HUES64 (cell line): ENCODE measurements at regions not wholly inside any gene's neighbourhood (a gene's known extent, or its start where the extent isn't known, plus 50 kb on each side); places are given as distances from the start of the nearest gene placed in this dataset.

Experiments used
- H3K27ac ChIP-seq: 2 replicates; pipeline ENCODE4 v1.7.0; 2013; ENCODE audit warnings: low read depth, low read length, inconsistent platforms
- H3K27me3 ChIP-seq: 2 replicates; pipeline ENCODE4 v1.6.1; 2013; ENCODE audit warnings: mild to moderate bottlenecking, low read length; ENCODE audit not compliant: insufficient read depth
- H3K36me3 ChIP-seq: 2 replicates; pipeline ENCODE4 v1.6.1; 2013; ENCODE audit warnings: mild to moderate bottlenecking, low read length; ENCODE audit not compliant: insufficient read depth
- H3K4me1 ChIP-seq: 2 replicates; pipeline ENCODE4 v1.6.1; 2013; ENCODE audit warnings: mild to moderate bottlenecking, low read length, moderate library complexity; ENCODE audit not compliant: insufficient read depth
- H3K4me3 ChIP-seq: 2 replicates; pipeline ENCODE4 v1.5.1; 2013; ENCODE audit warnings: mild to moderate bottlenecking, low read length, moderate library complexity
- H3K9ac ChIP-seq: 2 replicates; pipeline ENCODE4 v1.6.1; 2013; ENCODE audit warnings: mild to moderate bottlenecking, low read depth, low read length
- H3K9me3 ChIP-seq: 2 replicates; pipeline ENCODE4 v1.6.1; 2013; ENCODE audit warnings: low read depth, low read length; ENCODE audit not compliant: insufficient read depth
- WGBS: fragments of 150-250, 120-280 bp; methylation state at CpG from one replicate; pipeline ENCODE4 v1.1.7; 2013; ENCODE audit warnings: missing lambda C conversion rate; 5-methylcytosine and 5-hydroxymethylcytosine counted together

DNA sequence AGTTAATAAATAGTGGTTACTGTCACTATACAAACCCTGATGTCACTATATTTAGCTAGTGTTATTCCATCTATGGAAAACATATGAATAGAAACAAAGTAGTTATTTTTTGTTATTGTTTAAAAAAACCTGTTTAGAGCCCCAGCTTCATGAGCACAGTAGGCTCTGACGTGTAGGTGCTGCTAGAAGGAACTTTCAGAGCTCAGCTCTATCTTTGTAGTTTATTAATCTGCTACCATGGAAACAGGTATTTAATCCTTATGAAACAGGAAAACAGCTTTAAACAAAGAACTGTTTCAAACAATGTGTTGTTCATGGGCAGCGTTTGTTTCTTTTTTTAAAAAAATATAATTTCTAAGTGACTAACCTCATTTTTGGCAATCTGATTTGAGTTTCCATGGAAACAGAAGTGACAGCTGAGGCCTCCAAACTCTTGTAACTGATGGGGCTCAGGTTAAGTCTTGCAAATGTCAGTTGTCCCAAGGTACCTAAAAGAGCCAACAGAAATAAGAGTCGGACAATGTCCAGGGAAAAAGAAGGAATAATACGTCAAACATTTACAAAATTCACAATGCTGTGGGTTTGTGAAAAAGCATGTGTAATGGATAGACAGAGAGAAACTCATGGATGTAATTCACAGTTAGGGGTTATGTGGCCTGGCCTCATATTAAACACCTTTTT is 162.0 kb upstream of the C21orf91 start:
- Histone ChIP-seq H3K36me3 (no peaks in the 10 kb centered on the region), H3K9ac (no peak overlapping the region), H3K4me3 (no peak overlapping the region), H3K4me1 (no peaks in the 10 kb centered on the region), H3K9me3 (no peaks in the 10 kb centered on the region), H3K27ac (no peak overlapping the region), H3K27me3 (no peaks in the 10 kb centered on the region)
- WGBS = 91% methylated on average over 4 of the region's 4 CpGs

DNA sequence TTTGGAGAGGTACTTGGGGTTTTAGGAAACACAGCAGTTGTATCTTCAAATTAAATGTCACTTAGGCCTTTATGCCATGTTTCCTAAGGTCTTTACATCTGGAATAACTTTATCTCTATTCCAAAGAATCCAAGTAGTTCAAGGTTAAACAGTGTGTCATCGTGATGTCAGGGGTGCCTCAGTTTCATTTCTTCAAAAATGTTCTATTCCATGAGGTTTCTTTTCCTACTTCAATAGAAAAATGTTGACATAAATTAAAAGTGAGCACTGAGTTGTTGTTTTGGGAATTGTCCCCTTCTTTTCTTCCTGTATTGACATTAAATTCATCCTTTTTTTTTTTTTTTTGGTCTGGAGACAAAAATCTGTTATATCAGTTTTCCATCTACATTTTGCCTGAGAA is 160.6 kb upstream of the C21orf91 start:
- H3K9ac ChIP-seq = no peak overlapping the region
- WGBS = 100% methylated on average over 1 of the region's 1 CpG
- H3K27ac ChIP-seq = no peak overlapping the region
- no peak overlapping the region for H3K4me3 ChIP-seq
- no peaks in the 10 kb centered on the region for H3K9me3 ChIP-seq
- no peaks in the 10 kb centered on the region for H3K27me3 ChIP-seq
- no peaks in the 10 kb centered on the region for H3K36me3 ChIP-seq
- no peaks in the 10 kb centered on the region for H3K4me1 ChIP-seq

DNA sequence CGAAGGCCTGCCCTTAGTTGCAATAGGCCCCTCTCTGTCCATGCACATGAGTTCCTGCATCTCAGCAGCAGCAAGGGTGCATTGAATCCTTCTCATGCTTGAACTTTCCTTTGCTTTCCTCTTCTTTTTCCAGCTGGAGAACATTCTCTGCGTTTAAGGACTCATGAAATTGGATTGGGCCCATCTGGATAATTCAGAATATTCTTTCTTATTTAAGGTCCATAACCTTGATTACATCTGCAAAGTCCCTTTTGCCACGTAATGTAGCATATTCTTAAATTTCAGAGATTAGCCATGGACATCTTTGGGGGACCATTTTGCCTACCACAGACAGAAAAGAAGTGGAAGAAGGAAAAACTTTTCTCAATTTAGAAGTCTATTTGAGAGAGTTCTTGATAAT is 159.7 kb upstream of the C21orf91 start:
- H3K27ac ChIP-seq = no peak overlapping the region
- 90% methylated on average over 3 of the region's 3 CpGs for WGBS
- H3K4me3 ChIP-seq = no peak overlapping the region
- no peaks in the 10 kb centered on the region for H3K4me1 ChIP-seq
- H3K9me3 ChIP-seq = no peaks in the 10 kb centered on the region
- H3K9ac ChIP-seq = no peak overlapping the region
- no peaks in the 10 kb centered on the region for H3K27me3 ChIP-seq
- no peaks in the 10 kb centered on the region for H3K36me3 ChIP-seq

- no peaks in the 10 kb centered on the region for H3K27me3 ChIP-seq
These were observed 157.5 kb upstream of the C21orf91 start for GRCh38 chr21:17976691-17977090.

GRCh38 chr21:17976139-17976538 is 157.0 kb upstream of the C21orf91 start:
- H3K4me3 ChIP-seq = no peak overlapping the region
- no peaks in the 10 kb centered on the region for H3K36me3 ChIP-seq
- no peaks in the 10 kb centered on the region for H3K4me1 ChIP-seq
- H3K27ac ChIP-seq = no peak overlapping the region
- H3K9me3 ChIP-seq = no peaks in the 10 kb centered on the region
- WGBS = 100% methylated on average over 2 of the region's 2 CpGs
- H3K9ac ChIP-seq = no peak overlapping the region
- H3K27me3 ChIP-seq = no peaks in the 10 kb centered on the region

More at GRCh38 chr21:17976691-17977090, 157.5 kb upstream of the C21orf91 start:
- no peaks in the 10 kb centered on the region for H3K4me1 ChIP-seq
- H3K4me3 ChIP-seq = no peak overlapping the region
- no peaks in the 10 kb centered on the region for H3K9me3 ChIP-seq
- no peak overlapping the region for H3K27ac ChIP-seq
- no peaks in the 10 kb centered on the region for H3K36me3 ChIP-seq
- no peak overlapping the region for H3K9ac ChIP-seq

- H3K36me3 ChIP-seq = no peaks in the 10 kb centered on the region
- H3K4me1 ChIP-seq = no peaks in the 10 kb centered on the region
- H3K9ac ChIP-seq = no peak overlapping the region
- no peak overlapping the region for H3K27ac ChIP-seq
- H3K4me3 ChIP-seq = no peak overlapping the region
- H3K27me3 ChIP-seq = no peaks in the 10 kb centered on the region
- no peaks in the 10 kb centered on the region for H3K9me3 ChIP-seq
These were observed 148.2 kb upstream of the C21orf91 start for GRCh38 chr21:17967319-17967718.

DNA sequence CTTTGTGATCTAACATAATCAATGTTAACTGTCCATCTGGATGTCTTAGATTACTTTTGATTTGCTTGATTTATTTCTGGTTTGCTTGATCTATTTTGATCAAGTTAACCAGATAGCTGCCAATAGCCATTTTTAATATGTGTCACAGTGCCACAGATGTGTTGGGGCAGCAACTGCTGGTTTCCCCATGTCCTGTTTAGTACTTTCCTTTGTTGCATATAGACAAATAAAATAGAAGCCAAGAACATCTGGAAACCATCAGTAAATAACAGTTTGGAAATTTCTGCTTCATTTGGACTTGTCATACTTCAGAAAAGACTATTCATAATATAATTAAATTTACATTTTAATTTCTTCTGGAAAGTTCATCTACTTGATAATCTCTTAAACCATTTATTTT is 145.6 kb upstream of the C21orf91 start:
- H3K27me3 ChIP-seq = no peaks in the 10 kb centered on the region
- H3K36me3 ChIP-seq = no peaks in the 10 kb centered on the region
- H3K27ac ChIP-seq = no peak overlapping the region
- H3K4me3 ChIP-seq = no peak overlapping the region
- H3K9me3 ChIP-seq = no peaks in the 10 kb centered on the region
- H3K4me1 ChIP-seq = peaks cover 7% of the 10 kb centered on the region; the same call in 1 of the 2 replicates
- H3K9ac ChIP-seq = no peak overlapping the region

- WGBS = 100% methylated on average over 1 of the region's 5 CpGs
- H3K4me3 ChIP-seq = no peak overlapping the region
These were observed 145.0 kb upstream of the C21orf91 start for GRCh38 chr21:17964199-17964598.

GRCh38 chr21:17950591-17950990 is 131.4 kb upstream of the C21orf91 start:
- H3K27me3 ChIP-seq = no peaks in the 10 kb centered on the region
- no peak overlapping the region for H3K27ac ChIP-seq
- no peak overlapping the region for H3K4me3 ChIP-seq
- H3K9ac ChIP-seq = no peak overlapping the region
- H3K36me3 ChIP-seq = no peaks in the 10 kb centered on the region
- H3K4me1 ChIP-seq = no peaks in the 10 kb centered on the region
- no peaks in the 10 kb centered on the region for H3K9me3 ChIP-seq
- WGBS = 92% methylated on average over 2 of the region's 2 CpGs

More at GRCh38 chr21:17964199-17964598, 145.0 kb upstream of the C21orf91 start:
- Histone ChIP-seq H3K27ac (no peak overlapping the region), H3K4me1 (peaks cover 7% of the 10 kb centered on the region; the same call in 1 of the 2 replicates), H3K9ac (no peak overlapping the region), H3K27me3 (no peaks in the 10 kb centered on the region), H3K36me3 (no peaks in the 10 kb centered on the region), H3K9me3 (no peaks in the 10 kb centered on the region)

DNA sequence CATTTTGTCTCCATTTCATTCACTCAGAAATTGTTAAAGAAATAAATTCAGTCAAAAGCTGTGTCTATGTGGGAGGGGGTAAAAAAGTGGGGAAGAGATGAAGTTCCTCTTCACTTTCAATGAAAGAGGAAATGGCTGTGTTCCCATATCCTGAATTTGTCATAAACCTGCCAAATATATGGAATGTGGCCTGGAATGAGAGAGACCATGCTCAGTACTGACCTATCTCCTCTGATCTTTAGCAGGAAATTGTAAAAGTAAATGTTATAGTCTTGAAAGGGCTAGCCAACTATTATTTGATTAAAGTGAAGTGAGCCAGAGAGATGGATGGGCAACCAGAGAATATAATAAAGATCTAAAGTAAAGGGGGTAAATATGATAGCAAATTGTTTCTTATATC is 130.3 kb upstream of the C21orf91 start:
- H3K27me3 ChIP-seq = no peaks in the 10 kb centered on the region
- H3K27ac ChIP-seq = no peak overlapping the region
- no peaks in the 10 kb centered on the region for H3K4me1 ChIP-seq
- no peaks in the 10 kb centered on the region for H3K36me3 ChIP-seq
- no peak overlapping the region for H3K9ac ChIP-seq
- no peaks in the 10 kb centered on the region for H3K9me3 ChIP-seq
- no peak overlapping the region for H3K4me3 ChIP-seq

GRCh38 chr21:17947531-17947930 is 128.4 kb upstream of the C21orf91 start:
- WGBS = 100% methylated on average over 1 of the region's 2 CpGs
- Histone ChIP-seq H3K27ac (no peak overlapping the region), H3K9me3 (no peaks in the 10 kb centered on the region), H3K27me3 (no peaks in the 10 kb centered on the region), H3K4me1 (no peaks in the 10 kb centered on the region), H3K4me3 (no peak overlapping the region), H3K9ac (no peak overlapping the region), H3K36me3 (no peaks in the 10 kb centered on the region)

GRCh38 chr21:17931080-17931479 is 111.9 kb upstream of the C21orf91 start:
- no peaks in the 10 kb centered on the region for H3K4me1 ChIP-seq
- no peaks in the 10 kb centered on the region for H3K36me3 ChIP-seq
- H3K9ac ChIP-seq = no peak overlapping the region
- H3K27ac ChIP-seq = no peak overlapping the region
- no peak overlapping the region for H3K4me3 ChIP-seq
- no peaks in the 10 kb centered on the region for H3K9me3 ChIP-seq
- H3K27me3 ChIP-seq = no peaks in the 10 kb centered on the region
- WGBS = 92% methylated on average over 4 of the region's 4 CpGs
